WI38 (cell line): ENCODE measurements at regions not wholly inside any gene's neighbourhood (a gene's known extent, or its start where the extent isn't known, plus 50 kb on each side); places are given as distances from the start of the nearest gene placed in this dataset.
"Not testable (repeated sequence)": the region's sequence is repeated elsewhere in the genome, so short reads cannot be mapped to it uniquely, and the experiment has no call there.

Experiments used
- H3K4me3 ChIP-seq: 2 replicates; pipeline ENCODE4 v1.5.1; 2011; ENCODE audit warnings: low read depth, mild to moderate bottlenecking, control low read depth, low read length
- TF ChIP-seq, protein P1 (sequence below): IDR thresholded peaks from 2 replicates; pipeline ENCODE4 v1.5.1; 2012; ENCODE audit warnings: low read depth, mild to moderate bottlenecking, control low read depth, low read length

- TF ChIP-seq, protein P1, sequence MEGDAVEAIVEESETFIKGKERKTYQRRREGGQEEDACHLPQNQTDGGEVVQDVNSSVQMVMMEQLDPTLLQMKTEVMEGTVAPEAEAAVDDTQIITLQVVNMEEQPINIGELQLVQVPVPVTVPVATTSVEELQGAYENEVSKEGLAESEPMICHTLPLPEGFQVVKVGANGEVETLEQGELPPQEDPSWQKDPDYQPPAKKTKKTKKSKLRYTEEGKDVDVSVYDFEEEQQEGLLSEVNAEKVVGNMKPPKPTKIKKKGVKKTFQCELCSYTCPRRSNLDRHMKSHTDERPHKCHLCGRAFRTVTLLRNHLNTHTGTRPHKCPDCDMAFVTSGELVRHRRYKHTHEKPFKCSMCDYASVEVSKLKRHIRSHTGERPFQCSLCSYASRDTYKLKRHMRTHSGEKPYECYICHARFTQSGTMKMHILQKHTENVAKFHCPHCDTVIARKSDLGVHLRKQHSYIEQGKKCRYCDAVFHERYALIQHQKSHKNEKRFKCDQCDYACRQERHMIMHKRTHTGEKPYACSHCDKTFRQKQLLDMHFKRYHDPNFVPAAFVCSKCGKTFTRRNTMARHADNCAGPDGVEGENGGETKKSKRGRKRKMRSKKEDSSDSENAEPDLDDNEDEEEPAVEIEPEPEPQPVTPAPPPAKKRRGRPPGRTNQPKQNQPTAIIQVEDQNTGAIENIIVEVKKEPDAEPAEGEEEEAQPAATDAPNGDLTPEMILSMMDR: no peak
Measured at GRCh38 chr1:234912548-234913277, 215.9 kb downstream of the TOMM20 start.

DNA sequence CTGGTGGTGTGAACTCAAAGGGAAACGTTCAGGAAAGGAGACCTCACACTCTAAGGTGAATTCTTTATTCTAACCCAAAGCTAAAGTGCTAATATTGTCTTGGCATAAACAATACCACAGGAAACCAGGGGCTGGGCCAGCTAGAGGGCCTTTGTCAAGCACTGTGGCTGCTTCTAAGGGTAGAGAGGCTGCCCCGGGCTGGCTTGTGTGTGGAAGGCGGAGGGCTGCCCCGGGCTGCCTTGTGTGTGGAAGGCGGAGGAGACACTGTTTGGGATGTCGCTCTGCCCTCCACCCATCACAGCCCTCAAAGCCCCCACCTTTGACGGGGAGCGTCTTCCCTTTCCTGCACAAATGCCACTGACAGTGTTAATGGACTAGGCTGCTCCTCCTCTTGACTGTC lies 216.8 kb downstream of the TOMM20 start:
- no peak overlapping the region for H3K4me3 ChIP-seq
- TF ChIP-seq, protein P1: no peak

More at GRCh38 chr1:234912548-234913277, 215.9 kb downstream of the TOMM20 start:
- no peak overlapping the region for H3K4me3 ChIP-seq

- not testable (repeated sequence) for H3K4me3 ChIP-seq
Measured at GRCh38 chr1:234911136-234911535, 217.5 kb downstream of the TOMM20 start.

GRCh38 chr1:234909851-234910250 lies 218.8 kb downstream of the TOMM20 start:
- TF ChIP-seq, protein P1: no peak
- no peak overlapping the region for H3K4me3 ChIP-seq

DNA sequence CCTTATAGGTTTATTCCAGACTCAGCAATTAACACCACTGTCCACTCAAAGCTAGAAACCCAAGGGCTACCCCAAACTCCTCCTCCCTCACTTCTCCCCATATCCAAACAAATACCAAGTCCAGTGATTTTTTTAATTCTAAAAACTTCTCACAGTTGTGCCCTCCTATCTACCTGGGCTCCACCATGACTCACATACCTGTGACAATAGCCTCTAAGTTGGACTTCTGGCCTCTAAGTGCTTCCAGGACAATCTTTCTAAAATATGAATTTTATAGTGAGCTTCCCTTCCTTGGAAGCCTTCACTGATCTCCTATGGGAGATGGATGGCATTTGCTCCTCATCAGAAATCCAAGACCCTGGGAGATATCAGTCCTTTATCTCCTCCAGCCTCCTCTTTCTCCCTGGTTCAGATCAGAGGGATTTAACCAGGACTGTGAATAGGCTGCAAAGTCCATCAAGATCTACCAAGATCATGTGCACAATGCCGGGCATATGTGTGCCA lies 219.3 kb downstream of the TOMM20 start:
- TF ChIP-seq, protein P1: no peak
- no peak overlapping the region for H3K4me3 ChIP-seq

DNA sequence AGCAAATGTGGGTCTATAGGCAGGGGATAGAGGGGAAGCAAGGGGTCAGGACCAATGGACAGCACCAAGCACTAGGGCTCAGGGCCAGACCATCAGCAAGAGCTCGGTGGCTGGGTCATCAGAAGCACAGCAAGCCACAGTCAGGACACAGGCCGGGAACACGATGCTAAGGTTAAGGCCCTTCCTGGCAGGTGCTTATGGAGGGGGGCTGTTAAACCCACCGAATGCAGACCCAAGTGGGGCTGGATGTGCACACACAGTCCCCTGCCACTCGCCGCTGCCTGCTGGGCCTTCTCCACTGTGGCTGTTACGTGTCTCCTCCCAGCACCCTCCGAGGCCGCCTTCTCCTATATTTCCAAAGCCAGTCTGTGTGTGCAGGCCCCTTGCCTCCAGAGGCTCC lies 220.1 kb downstream of the TOMM20 start:
- H3K4me3 ChIP-seq: no peak overlapping the region
- TF ChIP-seq, protein P1: no peak

- no peak overlapping the region for H3K4me3 ChIP-seq
- TF ChIP-seq, protein P1: no peak
Measured at GRCh38 chr1:234907940-234908405, 220.7 kb downstream of the TOMM20 start.
